Coronary artery (tissue), 2 donors: ENCODE measurements at regions not wholly inside any gene's neighbourhood (a gene's known extent, or its start where the extent isn't known, plus 50 kb on each side); places are given as distances from the start of the nearest gene placed in this dataset.

Source experiments
- DNase-seq: peaks from one replicate; pipeline ENCODE4 v3.0.0-alpha.2; 2017; ENCODE audit warnings: low spot score
- H3K27ac ChIP-seq, 2 donors: fragments of 200-600 bp; sonication (generic); one replicate each; pipeline ENCODE4 v1.5.1; 2016 to 2019
- H3K4me3 ChIP-seq: fragments of 200-600 bp; sonication (generic); 2 replicates; pipeline ENCODE4 v1.5.1; 2016; ENCODE audit warnings: mild to moderate bottlenecking, moderate library complexity
- CTCF ChIP-seq: fragments of 200-600 bp; sonication (generic); IDR thresholded peaks from one replicate; pipeline ENCODE4 v1.5.1; 2019; ENCODE audit warnings: antibody characterized with exemption

- H3K4me3 ChIP-seq = no peak overlapping the region
- no peak overlapping the region for H3K27ac ChIP-seq
- TF ChIP-seq CTCF = no peak
- DNase-seq = no peak
These were observed 76.2 kb upstream of the BACH2 start for GRCh38 chr6:90372885-90373284.

- TF ChIP-seq CTCF = no peak
- no peak overlapping the region for H3K4me3 ChIP-seq
- no peak for DNase-seq
- no peak overlapping the region for H3K27ac ChIP-seq
These were observed 75.8 kb upstream of the BACH2 start for GRCh38 chr6:90372450-90372849.

- Histone ChIP-seq H3K4me3 (no peak overlapping the region), H3K27ac (no peak overlapping the region)
- TF ChIP-seq CTCF = no peak
- DNase-seq = no peak
These were observed 73.9 kb upstream of the BACH2 start for GRCh38 chr6:90370493-90370959.

GRCh38 chr6:90369651-90370050 is 73.0 kb upstream of the BACH2 start:
- Histone ChIP-seq H3K4me3 (no peak overlapping the region), H3K27ac (peak overlapping the region; percentile 47 to 67)
- no peak for DNase-seq
- no peak for TF ChIP-seq CTCF

- Histone ChIP-seq H3K4me3 (no peak overlapping the region), H3K27ac (peak overlapping the region; percentile 47 to 73)
- no peak for TF ChIP-seq CTCF
- DNase-seq = peak; percentile 84
These were observed 72.4 kb upstream of the BACH2 start for GRCh38 chr6:90369024-90369519.

GRCh38 chr6:90368601-90369000 is 72.0 kb upstream of the BACH2 start:
- Histone ChIP-seq H3K27ac (peak overlapping the region; percentile 19 to 73), H3K4me3 (no peak overlapping the region)
- TF ChIP-seq CTCF = no peak
- DNase-seq = no peak

- no peak for TF ChIP-seq CTCF
These were observed 71.4 kb upstream of the BACH2 start for GRCh38 chr6:90368001-90368400.

More at GRCh38 chr6:90368001-90368400, 71.4 kb upstream of the BACH2 start:
- no peak overlapping the region for H3K27ac ChIP-seq
- DNase-seq = no peak
- no peak overlapping the region for H3K4me3 ChIP-seq
